ENCODE measurements at regions not wholly inside any gene's neighbourhood (a gene's known extent, or its start where the extent isn't known, plus 50 kb on each side); places are given as distances from the start of the nearest gene placed in this dataset.

- no peaks in the 10 kb centered on the region for H3K27me3 ChIP-seq
- no peak for TF ChIP-seq CTCF (IDR thresholded peaks at IDR 0.05; ENCODE audit: low read depth, low read length)
- DNase-seq (ENCODE audit: low read depth in 1 of 2, low spot score in 1 of 2) = no peak
- H3K9me3 ChIP-seq (ENCODE audit: low read depth) = no peaks in the 10 kb centered on the region
- no peaks in the 10 kb centered on the region for H3K4me1 ChIP-seq (ENCODE audit: low read depth)
- no peaks in the 10 kb centered on the region for H3K36me3 ChIP-seq
- H3K4me3 ChIP-seq = no peak overlapping the region
- no peak overlapping the region for H3K27ac ChIP-seq
Observed at GRCh38 chr11:80146232-80146631, 705.4 kb upstream of the TENM4 start.

GRCh38 chr11:80144897-80145594 is 704.2 kb upstream of the TENM4 start:
- DNase-seq (ENCODE audit: low read depth in 1 of 2, low spot score in 1 of 2) = no peak
- no peaks in the 10 kb centered on the region for H3K27me3 ChIP-seq
- no peaks in the 10 kb centered on the region for H3K4me1 ChIP-seq (ENCODE audit: low read depth)
- H3K27ac ChIP-seq = no peak overlapping the region
- TF ChIP-seq CTCF (IDR thresholded peaks at IDR 0.05; ENCODE audit: low read depth, low read length) = no peak
- H3K4me3 ChIP-seq = no peak overlapping the region
- no peaks in the 10 kb centered on the region for H3K36me3 ChIP-seq
- H3K9me3 ChIP-seq (ENCODE audit: low read depth) = no peaks in the 10 kb centered on the region

- Histone ChIP-seq H3K4me3 (no peak overlapping the region), H3K36me3 (no peaks in the 10 kb centered on the region), H3K27ac (no peak overlapping the region), H3K9me3 (ENCODE audit: low read depth) (no peaks in the 10 kb centered on the region), H3K4me1 (ENCODE audit: low read depth) (peaks cover 4% of the 10 kb centered on the region), H3K27me3 (no peaks in the 10 kb centered on the region)
- DNase-seq (ENCODE audit: low read depth in 1 of 2, low spot score in 1 of 2) = peak in 1 of 2 donors; percentile 49
- no peak for TF ChIP-seq CTCF (IDR thresholded peaks at IDR 0.05; ENCODE audit: low read depth, low read length)
Observed at GRCh38 chr11:80136991-80137390, 696.2 kb upstream of the TENM4 start.

GRCh38 chr11:80129396-80129795 is 688.6 kb upstream of the TENM4 start:
- Histone ChIP-seq H3K27ac (no peak overlapping the region), H3K4me1 (ENCODE audit: low read depth) (no peaks in the 10 kb centered on the region), H3K9me3 (ENCODE audit: low read depth) (no peaks in the 10 kb centered on the region), H3K4me3 (no peak overlapping the region), H3K36me3 (no peaks in the 10 kb centered on the region), H3K27me3 (no peaks in the 10 kb centered on the region)
- TF ChIP-seq CTCF (IDR thresholded peaks at IDR 0.05; ENCODE audit: low read depth, low read length) = no peak
- DNase-seq (ENCODE audit: low read depth in 1 of 2, low spot score in 1 of 2) = no peak

GRCh38 chr11:80122211-80122610 is 681.4 kb upstream of the TENM4 start:
- peaks cover 41% of the 10 kb centered on the region for H3K4me1 ChIP-seq (ENCODE audit: low read depth)
- peak in 1 of 2 donors; percentile 42 for DNase-seq (ENCODE audit: low read depth in 1 of 2, low spot score in 1 of 2)
- no peak for TF ChIP-seq CTCF (IDR thresholded peaks at IDR 0.05; ENCODE audit: low read depth, low read length)

More at GRCh38 chr11:80122211-80122610, 681.4 kb upstream of the TENM4 start:
- Histone ChIP-seq H3K27me3 (no peaks in the 10 kb centered on the region), H3K36me3 (no peaks in the 10 kb centered on the region), H3K4me3 (no peak overlapping the region), H3K27ac (no peak overlapping the region), H3K9me3 (ENCODE audit: low read depth) (no peaks in the 10 kb centered on the region)
